ENCODE measurements at regions not wholly inside any gene's neighbourhood (a gene's known extent, or its start where the extent isn't known, plus 50 kb on each side); places are given as distances from the start of the nearest gene placed in this dataset.

DNA sequence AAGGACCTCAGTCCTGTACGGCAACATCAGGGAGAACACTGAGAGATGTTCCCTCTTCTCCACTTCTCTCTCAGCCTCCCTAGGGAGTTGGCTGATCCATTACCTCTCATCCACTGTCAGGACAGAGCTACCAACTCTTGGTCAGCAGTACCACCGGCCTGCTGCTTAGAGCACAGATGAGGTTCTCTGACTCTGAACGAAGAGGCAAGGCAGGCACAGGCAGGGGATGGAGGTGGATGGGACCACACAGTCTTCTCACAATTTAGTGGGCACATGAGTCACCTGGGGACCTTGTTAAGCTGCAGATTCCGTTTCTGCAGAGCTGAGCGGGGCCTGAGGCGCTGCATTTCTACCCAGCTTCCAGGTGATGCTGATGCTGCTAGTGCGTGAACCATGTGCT, 128.6 kb upstream of the CCL2 start:
- Histone ChIP-seq H3K9me3 (ENCODE audit: low read length) (no peaks in the 10 kb centered on the region), H3K4me3 (replicated peaks in 1 of 3; ENCODE audit: insufficient read depth in 1 of 3, low read depth in 2 of 3, low read length in 3 of 3) (no peak overlapping the region), H3K27ac (ENCODE audit: extremely low read length, insufficient read depth, low read length) (no peak overlapping the region), H3K27me3 (ENCODE audit: control insufficient read depth in 1 of 2, insufficient read depth in 2 of 2, low read length in 2 of 2) (no peaks in the 10 kb centered on the region; a peak in 1 of 5 replicates), H3K4me1 (ENCODE audit: insufficient read depth, low read length) (no peaks in the 10 kb centered on the region), H3K79me2 (ENCODE audit: insufficient read depth, low read length) (no peaks in the 10 kb centered on the region), H3K9ac (ENCODE audit: insufficient read depth, low read depth, low read length) (no peak overlapping the region), H4K20me1 (ENCODE audit: insufficient read depth, low read length) (no peaks in the 10 kb centered on the region), H2AFZ (ENCODE audit: low read length) (no peak overlapping the region), H3K4me2 (ENCODE audit: low read depth, low read length) (no peak overlapping the region), H3K36me3 (replicated peaks in 1 of 2; ENCODE audit: control insufficient read depth in 1 of 2, insufficient read depth in 2 of 2, low read length in 2 of 2) (no peaks in the 10 kb centered on the region)
- BruUV-seq (replicated peaks): no TSS peak
- 0% methylated on average over 2 of the region's 7 CpGs for WGBS (ENCODE audit: low lambda C conversion rate)
- in situ Hi-C loops (cut with HindIII; ENCODE audit: extremely low pct_ligation_motif_present, low pct_unique_long_range_greater_than_20kb): no loop called here
- CTCF ChIA-PET (ENCODE audit: low intra/inter-chr PET ratio, low total read pairs): no interaction called here
- TF ChIP-seq KDM5A (IDR thresholded peaks at IDR 0.05; ENCODE audit: borderline replicate concordance, low read length) (no peak), ZKSCAN8 (CRISPR knock-in tag; IDR thresholded peaks at IDR 0.05; ENCODE audit: borderline replicate concordance) (no peak), ZNF234 (CRISPR knock-in tag; conservative IDR thresholded peaks at IDR 0.05) (no peak), SIN3A (IDR thresholded peaks at IDR 0.05; ENCODE audit: borderline replicate concordance, low read depth, low read length) (no peak), TBX3 (IDR thresholded peaks at IDR 0.05; ENCODE audit: borderline replicate concordance) (no peak), KLF11 (CRISPR knock-in tag; IDR thresholded peaks at IDR 0.05) (no peak), ZNF138 (CRISPR knock-in tag; IDR thresholded peaks at IDR 0.05; ENCODE audit: low read depth) (no peak), RBAK (CRISPR knock-in tag; IDR thresholded peaks at IDR 0.05) (no peak), TGIF2 (CRISPR knock-in tag; IDR thresholded peaks at IDR 0.05) (no peak), ZFP41 (CRISPR knock-in tag; IDR thresholded peaks at IDR 0.05; ENCODE audit: borderline replicate concordance) (no peak), RELA (CRISPR knock-in tag; IDR thresholded peaks at IDR 0.05) (no peak), BRD4 (CRISPR knock-in tag; IDR thresholded peaks at IDR 0.05) (no peak)
- TF ChIP-seq, protein P1, sequence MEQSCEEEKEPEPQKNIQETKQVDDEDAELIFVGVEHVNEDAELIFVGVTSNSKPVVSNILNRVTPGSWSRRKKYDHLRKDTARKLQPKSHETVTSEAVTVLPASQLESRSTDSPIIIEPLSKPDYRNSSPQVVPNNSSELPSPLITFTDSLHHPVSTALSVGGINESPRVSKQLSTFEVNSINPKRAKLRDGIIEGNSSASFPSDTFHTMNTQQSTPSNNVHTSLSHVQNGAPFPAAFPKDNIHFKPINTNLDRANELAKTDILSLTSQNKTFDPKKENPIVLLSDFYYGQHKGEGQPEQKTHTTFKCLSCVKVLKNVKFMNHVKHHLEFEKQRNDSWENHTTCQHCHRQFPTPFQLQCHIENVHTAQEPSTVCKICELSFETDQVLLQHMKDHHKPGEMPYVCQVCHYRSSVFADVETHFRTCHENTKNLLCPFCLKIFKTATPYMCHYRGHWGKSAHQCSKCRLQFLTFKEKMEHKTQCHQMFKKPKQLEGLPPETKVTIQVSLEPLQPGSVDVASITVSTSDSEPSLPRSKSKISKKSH (CRISPR knock-in tag; IDR thresholded peaks at IDR 0.05; ENCODE audit: borderline replicate concordance): no peak
- DNase-seq (ENCODE audit: low spot score): no peak
- ATAC-seq: no peak
- no peak for FAIRE-seq
- POLR2A ChIA-PET: no interaction called here
- intact Hi-C loops (cut with micrococcal nuclease; ENCODE audit: unreplicated experiment): no loop called here

All from HepG2 (cell line).